Astrocyte of the cerebellum (primary cell): ENCODE measurements at regions not wholly inside any gene's neighbourhood (a gene's known extent, or its start where the extent isn't known, plus 50 kb on each side); places are given as distances from the start of the nearest gene placed in this dataset.

Source experiments
- DNase-seq: peaks from one replicate; pipeline ENCODE4 v3.0.0-alpha.2; 2011; ENCODE audit warnings: low read depth
- H3K4me3 ChIP-seq: 2 replicates; pipeline ENCODE4 v1.5.1; 2011; ENCODE audit warnings: mild to moderate bottlenecking, low read depth, low read length, moderate library complexity
- CTCF ChIP-seq: IDR thresholded peaks from 2 replicates; pipeline ENCODE4 v1.5.1; 2012; ENCODE audit warnings: low read length, low read depth, moderate library complexity, mild to moderate bottlenecking; ENCODE audit errors: missing control alignments
- in situ Hi-C: cut with HindIII; loops from 2 replicates; pipeline ENCODE4 v1.10.0; 2017; ENCODE audit warnings: low sequenced_read_pairs

- no peak for TF ChIP-seq CTCF
- DNase-seq: no peak
- in situ Hi-C loops: loop anchor here (25.0 kb wide), 1 partner anchor 348 kb away; the partner anchor contains the start of gene ITGA4
- H3K4me3 ChIP-seq: no peak overlapping the region
These were observed 133.6 kb downstream of the UBE2E3 start for GRCh38 chr2:181114021-181114420.

- TF ChIP-seq CTCF: no peak
- no peak overlapping the region for H3K4me3 ChIP-seq
- no peak for DNase-seq
- in situ Hi-C loops: loop anchor here (25.0 kb wide), 1 partner anchor 346 kb away; the partner anchor contains the start of gene ITGA4
These were observed 135.9 kb downstream of the UBE2E3 start for GRCh38 chr2:181116261-181116660.

DNA sequence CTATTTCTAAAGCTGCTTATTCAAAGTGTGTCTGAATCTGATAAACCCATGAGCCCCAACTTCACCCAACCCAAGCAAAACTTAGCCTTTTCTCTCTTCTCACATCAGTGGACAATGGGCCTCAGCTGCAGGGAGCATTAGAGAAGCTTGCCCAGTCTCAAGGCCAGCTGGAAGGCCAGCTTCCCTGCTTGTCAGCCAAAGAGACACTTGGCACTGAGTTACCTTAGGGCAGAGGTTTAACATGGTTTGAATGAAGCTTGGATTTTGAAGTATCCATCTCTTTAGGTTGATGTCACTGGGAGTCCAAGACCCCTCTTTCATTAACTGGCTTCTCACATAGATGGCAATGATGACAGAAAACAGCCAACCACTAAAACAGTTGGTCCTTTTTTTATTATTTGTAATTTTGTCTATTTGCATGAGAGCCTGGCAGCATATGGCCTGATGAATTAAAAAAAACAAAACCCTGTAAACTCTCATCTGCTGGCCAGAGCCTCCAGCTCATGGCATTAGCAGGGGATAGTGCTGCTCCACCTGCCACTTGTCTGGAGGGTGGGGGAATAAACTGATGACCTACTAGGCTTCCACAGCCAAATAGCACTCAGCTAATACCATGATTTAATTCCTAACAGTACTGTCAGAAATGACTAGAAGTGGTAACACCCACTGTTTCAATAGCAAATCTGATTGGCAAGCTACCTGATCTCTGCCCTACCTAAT lies 137.0 kb downstream of the UBE2E3 start:
- TF ChIP-seq CTCF: no peak
- in situ Hi-C loops: loop anchor here (25.0 kb wide), 1 partner anchor 345 kb away; the partner anchor contains the start of gene ITGA4
- no peak overlapping the region for H3K4me3 ChIP-seq
- DNase-seq: no peak

GRCh38 chr2:181120625-181121024 lies 140.2 kb downstream of the UBE2E3 start:
- no peak for TF ChIP-seq CTCF
- H3K4me3 ChIP-seq: no peak overlapping the region
- DNase-seq: no peak
- in situ Hi-C loops: loop anchor here (25.0 kb wide), 1 partner anchor 342 kb away; the partner anchor contains the start of gene ITGA4

DNA sequence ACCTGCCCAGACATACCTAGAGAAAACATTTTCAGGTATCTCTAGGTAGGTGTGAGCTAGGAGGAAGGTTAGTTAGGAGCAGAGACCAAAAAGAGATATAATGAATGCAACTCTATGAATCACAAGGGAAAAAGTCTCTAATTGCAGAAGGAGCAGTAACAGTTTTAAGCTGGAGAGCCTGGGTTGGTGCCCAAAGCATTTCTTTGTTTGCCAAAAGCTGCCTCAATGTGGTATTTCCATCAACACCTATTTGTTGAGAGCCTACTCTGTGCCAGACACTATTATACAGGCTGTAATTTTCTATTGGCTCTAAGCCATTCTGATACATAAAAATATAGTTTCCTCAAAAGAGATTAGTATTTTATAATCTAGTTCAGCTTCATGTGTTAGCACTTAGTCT lies 141.6 kb downstream of the UBE2E3 start:
- DNase-seq: no peak
- in situ Hi-C loops: loop anchor here (25.0 kb wide), 1 partner anchor 340 kb away; the partner anchor contains the start of gene ITGA4
- TF ChIP-seq CTCF: no peak
- H3K4me3 ChIP-seq: no peak overlapping the region

- H3K4me3 ChIP-seq: no peak overlapping the region
- TF ChIP-seq CTCF: no peak
- in situ Hi-C loops: loop anchor here (25.0 kb wide), 1 partner anchor 340 kb away; the partner anchor contains the start of gene ITGA4
- DNase-seq: no peak
These were observed 142.2 kb downstream of the UBE2E3 start for GRCh38 chr2:181122601-181123000.
